ENCODE measurements at regions not wholly inside any gene's neighbourhood (a gene's known extent, or its start where the extent isn't known, plus 50 kb on each side); places are given as distances from the start of the nearest gene placed in this dataset.
"Not testable (repeated sequence)": the region's sequence is repeated elsewhere in the genome, so short reads cannot be mapped to it uniquely, and the experiment has no call there.

- peaks cover 6% of the 10 kb centered on the region for H3K4me1 ChIP-seq (ENCODE audit: control insufficient read depth, insufficient read depth, low read length, poor library complexity, severe bottlenecking)
- 80 to 87% methylated on average over 10 to 11 of the region's 14 CpGs for WGBS, 2 experiments (ENCODE audit: insufficient coverage in 2 of 2)
- H3K36me3 ChIP-seq (ENCODE audit: control insufficient read depth, insufficient read depth, low read length): no peaks in the 10 kb centered on the region
- H3K27ac ChIP-seq (ENCODE audit: low read depth, low read length, severe bottlenecking): no peak overlapping the region
- no peaks in the 10 kb centered on the region for H3K9me3 ChIP-seq (ENCODE audit: control insufficient read depth, low read length)
- no peak overlapping the region for H3K4me3 ChIP-seq (ENCODE audit: extremely low read depth, insufficient read depth, low read length, poor library complexity, severe bottlenecking)
These were observed 127.2 kb downstream of the HS3ST3B1 start for GRCh38 chr17:14427900-14428647.

- not testable (repeated sequence) for H3K36me3 ChIP-seq (ENCODE audit: control insufficient read depth, insufficient read depth, low read length); H3K27ac ChIP-seq (ENCODE audit: low read depth, low read length, severe bottlenecking); H3K4me3 ChIP-seq (ENCODE audit: extremely low read depth, insufficient read depth, low read length, poor library complexity, severe bottlenecking); H3K4me1 ChIP-seq (ENCODE audit: control insufficient read depth, insufficient read depth, low read length, poor library complexity, severe bottlenecking); H3K9me3 ChIP-seq (ENCODE audit: control insufficient read depth, low read length)
- WGBS, 2 experiments (ENCODE audit: insufficient coverage in 2 of 2): 86 to 94% methylated on average over 7 to 8 of the region's 8 CpGs
These were observed 122.3 kb downstream of the HS3ST3B1 start for GRCh38 chr17:14423156-14423555.

GRCh38 chr17:14417336-14417735 is 116.5 kb downstream of the HS3ST3B1 start:
- H3K4me1 ChIP-seq (ENCODE audit: control insufficient read depth, insufficient read depth, low read length, poor library complexity, severe bottlenecking): no peaks in the 10 kb centered on the region
- peaks cover 9% of the 10 kb centered on the region for H3K9me3 ChIP-seq (ENCODE audit: control insufficient read depth, low read length)
- H3K36me3 ChIP-seq (ENCODE audit: control insufficient read depth, insufficient read depth, low read length): no peaks in the 10 kb centered on the region
- 92% methylated on average over 1 of the region's 1 CpG; no CpG with 5 or more reads in 1 of the 2 experiments for WGBS, 2 experiments (ENCODE audit: insufficient coverage in 2 of 2)
- no peak overlapping the region for H3K4me3 ChIP-seq (ENCODE audit: extremely low read depth, insufficient read depth, low read length, poor library complexity, severe bottlenecking)
- no peak overlapping the region for H3K27ac ChIP-seq (ENCODE audit: low read depth, low read length, severe bottlenecking)

GRCh38 chr17:14409292-14409691 is 108.4 kb downstream of the HS3ST3B1 start:
- Histone ChIP-seq H3K4me1 (ENCODE audit: control insufficient read depth, insufficient read depth, low read length, poor library complexity, severe bottlenecking) (no peaks in the 10 kb centered on the region), H3K9me3 (ENCODE audit: control insufficient read depth, low read length) (no peaks in the 10 kb centered on the region), H3K36me3 (ENCODE audit: control insufficient read depth, insufficient read depth, low read length) (no peaks in the 10 kb centered on the region), H3K27ac (ENCODE audit: low read depth, low read length, severe bottlenecking) (no peak overlapping the region), H3K4me3 (ENCODE audit: extremely low read depth, insufficient read depth, low read length, poor library complexity, severe bottlenecking) (no peak overlapping the region)
- WGBS, 2 experiments (ENCODE audit: insufficient coverage in 2 of 2): 100% methylated on average over 1 of the region's 1 CpG

- Histone ChIP-seq H3K4me3 (ENCODE audit: extremely low read depth, insufficient read depth, low read length, poor library complexity, severe bottlenecking) (no peak overlapping the region), H3K27ac (ENCODE audit: low read depth, low read length, severe bottlenecking) (no peak overlapping the region), H3K36me3 (ENCODE audit: control insufficient read depth, insufficient read depth, low read length) (no peaks in the 10 kb centered on the region), H3K9me3 (ENCODE audit: control insufficient read depth, low read length) (no peaks in the 10 kb centered on the region), H3K4me1 (ENCODE audit: control insufficient read depth, insufficient read depth, low read length, poor library complexity, severe bottlenecking) (no peaks in the 10 kb centered on the region)
- no CpG with 5 or more reads among the region's 2 CpGs for WGBS, 2 experiments (ENCODE audit: insufficient coverage in 2 of 2)
These were observed 106.7 kb downstream of the HS3ST3B1 start for GRCh38 chr17:14407541-14407940.

GRCh38 chr17:14405189-14405588 is 104.3 kb downstream of the HS3ST3B1 start:
- Histone ChIP-seq H3K27ac (ENCODE audit: low read depth, low read length, severe bottlenecking) (no peak overlapping the region), H3K36me3 (ENCODE audit: control insufficient read depth, insufficient read depth, low read length) (no peaks in the 10 kb centered on the region), H3K4me3 (ENCODE audit: extremely low read depth, insufficient read depth, low read length, poor library complexity, severe bottlenecking) (no peak overlapping the region), H3K9me3 (ENCODE audit: control insufficient read depth, low read length) (no peaks in the 10 kb centered on the region), H3K4me1 (ENCODE audit: control insufficient read depth, insufficient read depth, low read length, poor library complexity, severe bottlenecking) (no peaks in the 10 kb centered on the region)
- 85 to 95% methylated on average over 3 of the region's 4 CpGs for WGBS, 2 experiments (ENCODE audit: insufficient coverage in 2 of 2)

All from mesodermal cell (in vitro differentiated cells).